WTC11 (cell line): ENCODE measurements at regions not wholly inside any gene's neighbourhood (a gene's known extent, or its start where the extent isn't known, plus 50 kb on each side); places are given as distances from the start of the nearest gene placed in this dataset.

Experiments
- ATAC-seq: fragments of 200-7000 bp; cut with Tn5 transposase; 2 replicates; pipeline ENCODE4 v1.10.0; 2021; ENCODE audit warnings: mild to moderate bottlenecking, moderate library complexity
- CTCF ChIA-PET: fragments of 300-600 bp; sonication (Branson Sonifier 250); formaldehyde crosslinking; loops from one replicate; lab custom pipeline; 2021; ENCODE audit warnings: antibody characterized with exemption; lab: Charles Lee
- POLR2A ChIA-PET: fragments of 350-600 bp; sonication (Branson Sonifier 250); formaldehyde crosslinking; loops from one replicate; lab custom pipeline; 2021; ENCODE audit warnings: antibody characterized with exemption; lab: Charles Lee
- DNase-seq: peaks from one replicate; pipeline ENCODE4 v3.0.0; 2021; ENCODE audit warnings: low spot score
- H3K27ac Mint-ChIP-seq: 2 replicates; pipeline ENCODE4 v1.8.0; 2021; ENCODE audit warnings: mixed read lengths
- H3K27me3 Mint-ChIP-seq: 2 replicates; pipeline ENCODE4 v1.8.0; 2021; ENCODE audit warnings: low read depth, mild to moderate bottlenecking, moderate library complexity, mixed read lengths
- H3K36me3 Mint-ChIP-seq: 2 replicates; pipeline ENCODE4 v1.8.0; 2021; ENCODE audit warnings: mixed read lengths
- H3K4me1 Mint-ChIP-seq: 2 replicates; pipeline ENCODE4 v1.8.0; 2022; ENCODE audit warnings: mixed read lengths
- H3K4me3 Mint-ChIP-seq: 2 replicates; pipeline ENCODE4 v1.8.0; 2021; ENCODE audit warnings: mild to moderate bottlenecking, moderate library complexity, mixed read lengths
- H3K9me3 Mint-ChIP-seq: 2 replicates; pipeline ENCODE4 v1.8.0; 2021; ENCODE audit warnings: mixed read lengths
- CBFB ChIP-seq: sonication (generic); formaldehyde crosslinking; IDR thresholded peaks from 2 replicates; pipeline ENCODE4 v1.8.1; 2022; ENCODE audit warnings: mild to moderate bottlenecking, low read depth, missing genetic modification reagents
- CREB1 ChIP-seq: sonication (generic); formaldehyde crosslinking; IDR thresholded peaks from 2 replicates; pipeline ENCODE4 v1.8.0; 2023; ENCODE audit warnings: mild to moderate bottlenecking, missing genetic modification reagents
- FOXJ3 ChIP-seq: sonication (generic); formaldehyde crosslinking; IDR thresholded peaks from 2 replicates; pipeline ENCODE4 v1.9.0; 2021; ENCODE audit warnings: missing genetic modification reagents, mild to moderate bottlenecking, borderline replicate concordance
- FOXP1 ChIP-seq: sonication (generic); formaldehyde crosslinking; IDR thresholded peaks from 2 replicates; pipeline ENCODE4 v1.8.0; 2022; ENCODE audit warnings: missing genetic modification reagents, mild to moderate bottlenecking, moderate library complexity, borderline replicate concordance
- GTF2I ChIP-seq: fragments of 250-450 bp; sonication (Bioruptor Pico); conservative IDR thresholded peaks from 2 replicates; pipeline ENCODE4 v1.4.0; 2021; ENCODE audit warnings: mild to moderate bottlenecking
- MXD4 ChIP-seq: fragments of 250-450 bp; sonication (Bioruptor Pico); IDR thresholded peaks from 2 replicates; pipeline ENCODE4 v1.8.0; 2021; ENCODE audit warnings: mild to moderate bottlenecking, moderate library complexity, borderline replicate concordance
- MYBL2 ChIP-seq: sonication (generic); formaldehyde crosslinking; IDR thresholded peaks from 2 replicates; pipeline ENCODE4 v1.8.1; 2023; ENCODE audit warnings: mild to moderate bottlenecking, moderate library complexity, missing genetic modification reagents
- NR2C2 ChIP-seq: sonication (generic); formaldehyde crosslinking; IDR thresholded peaks from 2 replicates; pipeline ENCODE4 v1.8.0; 2022; ENCODE audit warnings: mild to moderate bottlenecking, missing genetic modification reagents
- RORB ChIP-seq: fragments of 250-450 bp; sonication (Bioruptor Pico); IDR thresholded peaks from 2 replicates; pipeline ENCODE4 v1.9.0; 2021; ENCODE audit warnings: mild to moderate bottlenecking
- SMAD3 ChIP-seq: sonication (generic); formaldehyde crosslinking; IDR thresholded peaks from 2 replicates; pipeline ENCODE4 v1.8.0; 2022; ENCODE audit warnings: missing genetic modification reagents, mild to moderate bottlenecking, borderline replicate concordance
- SMAD4 ChIP-seq: sonication (generic); formaldehyde crosslinking; IDR thresholded peaks from 2 replicates; pipeline ENCODE4 v1.8.0; 2022; ENCODE audit warnings: mild to moderate bottlenecking, missing genetic modification reagents
- ZNF263 ChIP-seq: sonication (generic); formaldehyde crosslinking; IDR thresholded peaks from 2 replicates; pipeline ENCODE4 v1.8.1; 2022; ENCODE audit warnings: low read depth, mild to moderate bottlenecking, moderate library complexity, missing genetic modification reagents
- ZNF396 ChIP-seq: fragments of 250-450 bp; sonication (Bioruptor Pico); IDR thresholded peaks from 2 replicates; pipeline ENCODE4 v1.8.0; 2021; ENCODE audit warnings: mild to moderate bottlenecking, moderate library complexity, borderline replicate concordance
- ZNF671 ChIP-seq: fragments of 250-450 bp; sonication (Bioruptor Pico); IDR thresholded peaks from 2 replicates; pipeline ENCODE4 v1.8.0; 2021; ENCODE audit warnings: mild to moderate bottlenecking
- TF ChIP-seq, protein P1 (sequence below): sonication (generic); formaldehyde crosslinking; IDR thresholded peaks from 2 replicates; pipeline ENCODE4 v1.8.1; 2023; ENCODE audit warnings: mild to moderate bottlenecking, missing genetic modification reagents
- TF ChIP-seq, protein P2 (sequence below): fragments of 250-450 bp; sonication (Bioruptor Pico); IDR thresholded peaks from 2 replicates; pipeline ENCODE4 v2.1.2; 2022; ENCODE audit warnings: mild to moderate bottlenecking, moderate library complexity
- TF ChIP-seq, protein P3 (sequence below): sonication (generic); formaldehyde crosslinking; IDR thresholded peaks from 2 replicates; pipeline ENCODE4 v1.8.0; 2022; ENCODE audit warnings: mild to moderate bottlenecking, missing genetic modification reagents
- TF ChIP-seq, protein P4 (sequence below): sonication (generic); formaldehyde crosslinking; IDR thresholded peaks from 2 replicates; pipeline ENCODE4 v1.8.0; 2023; ENCODE audit warnings: missing genetic modification reagents
- TF ChIP-seq, protein P5 (sequence below): sonication (generic); formaldehyde crosslinking; IDR thresholded peaks from 2 replicates; pipeline ENCODE4 v1.8.0; 2022; ENCODE audit warnings: mild to moderate bottlenecking, missing genetic modification reagents
- TF ChIP-seq, protein P6 (sequence below): sonication (generic); formaldehyde crosslinking; conservative IDR thresholded peaks from 2 replicates; pipeline ENCODE4 v1.8.1; 2022; ENCODE audit warnings: mild to moderate bottlenecking, missing genetic modification reagents
- TF ChIP-seq, protein P7 (sequence below): fragments of 200-600 bp; IDR thresholded peaks from 2 replicates; pipeline ENCODE4 v1.8.0; 2022; ENCODE audit warnings: antibody characterized with exemption

DNA sequence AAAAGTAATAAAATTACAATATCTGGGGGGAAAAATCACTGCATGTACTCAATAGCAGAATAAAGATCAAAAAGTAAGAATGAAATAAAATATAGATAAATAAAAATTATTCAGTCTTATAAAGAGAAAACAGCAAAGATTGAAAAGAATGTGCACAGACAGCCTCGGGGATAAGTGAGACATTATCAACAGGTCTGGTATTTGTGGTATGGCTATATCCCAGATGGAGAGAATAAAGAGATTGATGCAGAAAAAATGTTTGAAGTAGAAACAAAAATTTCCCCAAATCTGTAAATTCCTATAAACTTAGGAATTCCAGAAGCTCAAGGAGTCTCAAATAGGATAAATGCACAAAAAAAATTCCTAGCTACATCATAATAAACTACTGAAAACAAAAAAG is 74.5 kb upstream of the LUZP2 start (continued):
- TF ChIP-seq, protein P1, sequence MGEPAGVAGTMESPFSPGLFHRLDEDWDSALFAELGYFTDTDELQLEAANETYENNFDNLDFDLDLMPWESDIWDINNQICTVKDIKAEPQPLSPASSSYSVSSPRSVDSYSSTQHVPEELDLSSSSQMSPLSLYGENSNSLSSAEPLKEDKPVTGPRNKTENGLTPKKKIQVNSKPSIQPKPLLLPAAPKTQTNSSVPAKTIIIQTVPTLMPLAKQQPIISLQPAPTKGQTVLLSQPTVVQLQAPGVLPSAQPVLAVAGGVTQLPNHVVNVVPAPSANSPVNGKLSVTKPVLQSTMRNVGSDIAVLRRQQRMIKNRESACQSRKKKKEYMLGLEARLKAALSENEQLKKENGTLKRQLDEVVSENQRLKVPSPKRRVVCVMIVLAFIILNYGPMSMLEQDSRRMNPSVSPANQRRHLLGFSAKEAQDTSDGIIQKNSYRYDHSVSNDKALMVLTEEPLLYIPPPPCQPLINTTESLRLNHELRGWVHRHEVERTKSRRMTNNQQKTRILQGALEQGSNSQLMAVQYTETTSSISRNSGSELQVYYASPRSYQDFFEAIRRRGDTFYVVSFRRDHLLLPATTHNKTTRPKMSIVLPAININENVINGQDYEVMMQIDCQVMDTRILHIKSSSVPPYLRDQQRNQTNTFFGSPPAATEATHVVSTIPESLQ (CRISPR knock-in tag): no peak
- TF ChIP-seq GTF2I (no peak), SMAD4 (CRISPR knock-in tag) (no peak), CBFB (CRISPR knock-in tag) (no peak), SMAD3 (CRISPR knock-in tag) (no peak), RORB (CRISPR knock-in tag) (no peak), NR2C2 (CRISPR knock-in tag) (no peak)
- TF ChIP-seq, protein P2, sequence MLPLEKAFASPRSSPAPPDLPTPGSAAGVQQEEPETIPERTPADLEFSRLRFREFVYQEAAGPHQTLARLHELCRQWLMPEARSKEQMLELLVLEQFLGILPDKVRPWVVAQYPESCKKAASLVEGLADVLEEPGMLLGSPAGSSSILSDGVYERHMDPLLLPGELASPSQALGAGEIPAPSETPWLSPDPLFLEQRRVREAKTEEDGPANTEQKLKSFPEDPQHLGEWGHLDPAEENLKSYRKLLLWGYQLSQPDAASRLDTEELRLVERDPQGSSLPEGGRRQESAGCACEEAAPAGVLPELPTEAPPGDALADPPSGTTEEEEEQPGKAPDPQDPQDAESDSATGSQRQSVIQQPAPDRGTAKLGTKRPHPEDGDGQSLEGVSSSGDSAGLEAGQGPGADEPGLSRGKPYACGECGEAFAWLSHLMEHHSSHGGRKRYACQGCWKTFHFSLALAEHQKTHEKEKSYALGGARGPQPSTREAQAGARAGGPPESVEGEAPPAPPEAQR (CRISPR knock-in tag): no peak

DNA sequence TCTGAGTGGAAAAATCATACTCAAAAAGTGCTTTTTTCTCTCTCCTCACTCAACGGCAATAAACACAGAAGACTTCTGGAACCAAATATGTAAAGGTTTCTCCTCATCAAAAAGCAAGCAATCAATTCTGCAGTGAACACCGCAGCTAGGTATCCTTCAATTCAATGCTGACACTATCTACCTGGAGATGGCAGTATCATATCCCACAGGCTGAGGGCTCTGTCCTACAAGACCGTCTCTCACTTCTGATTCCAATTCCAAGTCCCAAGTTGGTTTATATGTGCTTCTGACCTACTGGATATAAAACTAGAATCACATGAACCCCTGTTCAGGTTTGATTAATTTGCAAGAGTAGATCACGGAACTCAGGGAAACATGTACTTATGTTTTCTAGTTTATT is 59.7 kb upstream of the LUZP2 start:
- peak; percentile 72 for ATAC-seq
- no peak overlapping the region for H3K27ac Mint-ChIP-seq
- CTCF ChIA-PET: interaction anchor here (0.6 kb wide), 1 partner anchor 10 kb away, joined by 3 read pairs; no protein-coding TSS in a partner anchor

More for the DNA sequence above, 59.7 kb upstream of the LUZP2 start:
- H3K9me3 Mint-ChIP-seq: peaks cover 11% of the 10 kb centered on the region
- TF ChIP-seq CREB1 (CRISPR knock-in tag) (no peak), NR2C2 (CRISPR knock-in tag) (no peak), ZNF263 (CRISPR knock-in tag) (no peak), ZNF671 (CRISPR knock-in tag) (no peak), FOXJ3 (CRISPR knock-in tag) (no peak), MYBL2 (no peak), FOXP1 (CRISPR knock-in tag) (no peak), MXD4 (CRISPR knock-in tag) (no peak), ZNF396 (CRISPR knock-in tag) (no peak)
- TF ChIP-seq, protein P3, sequence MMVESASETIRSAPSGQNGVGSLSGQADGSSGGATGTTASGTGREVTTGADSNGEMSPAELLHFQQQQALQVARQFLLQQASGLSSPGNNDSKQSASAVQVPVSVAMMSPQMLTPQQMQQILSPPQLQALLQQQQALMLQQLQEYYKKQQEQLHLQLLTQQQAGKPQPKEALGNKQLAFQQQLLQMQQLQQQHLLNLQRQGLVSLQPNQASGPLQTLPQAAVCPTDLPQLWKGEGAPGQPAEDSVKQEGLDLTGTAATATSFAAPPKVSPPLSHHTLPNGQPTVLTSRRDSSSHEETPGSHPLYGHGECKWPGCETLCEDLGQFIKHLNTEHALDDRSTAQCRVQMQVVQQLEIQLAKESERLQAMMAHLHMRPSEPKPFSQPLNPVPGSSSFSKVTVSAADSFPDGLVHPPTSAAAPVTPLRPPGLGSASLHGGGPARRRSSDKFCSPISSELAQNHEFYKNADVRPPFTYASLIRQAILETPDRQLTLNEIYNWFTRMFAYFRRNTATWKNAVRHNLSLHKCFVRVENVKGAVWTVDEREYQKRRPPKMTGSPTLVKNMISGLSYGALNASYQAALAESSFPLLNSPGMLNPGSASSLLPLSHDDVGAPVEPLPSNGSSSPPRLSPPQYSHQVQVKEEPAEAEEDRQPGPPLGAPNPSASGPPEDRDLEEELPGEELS (CRISPR knock-in tag): no peak
- TF ChIP-seq, protein P4, sequence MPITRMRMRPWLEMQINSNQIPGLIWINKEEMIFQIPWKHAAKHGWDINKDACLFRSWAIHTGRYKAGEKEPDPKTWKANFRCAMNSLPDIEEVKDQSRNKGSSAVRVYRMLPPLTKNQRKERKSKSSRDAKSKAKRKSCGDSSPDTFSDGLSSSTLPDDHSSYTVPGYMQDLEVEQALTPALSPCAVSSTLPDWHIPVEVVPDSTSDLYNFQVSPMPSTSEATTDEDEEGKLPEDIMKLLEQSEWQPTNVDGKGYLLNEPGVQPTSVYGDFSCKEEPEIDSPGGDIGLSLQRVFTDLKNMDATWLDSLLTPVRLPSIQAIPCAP (CRISPR knock-in tag): no peak
- TF ChIP-seq, protein P1 (CRISPR knock-in tag): no peak
- TF ChIP-seq, protein P5, sequence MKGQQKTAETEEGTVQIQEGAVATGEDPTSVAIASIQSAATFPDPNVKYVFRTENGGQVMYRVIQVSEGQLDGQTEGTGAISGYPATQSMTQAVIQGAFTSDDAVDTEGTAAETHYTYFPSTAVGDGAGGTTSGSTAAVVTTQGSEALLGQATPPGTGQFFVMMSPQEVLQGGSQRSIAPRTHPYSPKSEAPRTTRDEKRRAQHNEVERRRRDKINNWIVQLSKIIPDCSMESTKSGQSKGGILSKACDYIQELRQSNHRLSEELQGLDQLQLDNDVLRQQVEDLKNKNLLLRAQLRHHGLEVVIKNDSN (CRISPR knock-in tag): no peak
- TF ChIP-seq, protein P6, sequence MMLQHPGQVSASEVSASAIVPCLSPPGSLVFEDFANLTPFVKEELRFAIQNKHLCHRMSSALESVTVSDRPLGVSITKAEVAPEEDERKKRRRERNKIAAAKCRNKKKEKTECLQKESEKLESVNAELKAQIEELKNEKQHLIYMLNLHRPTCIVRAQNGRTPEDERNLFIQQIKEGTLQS: no peak
- TF ChIP-seq, protein P7, sequence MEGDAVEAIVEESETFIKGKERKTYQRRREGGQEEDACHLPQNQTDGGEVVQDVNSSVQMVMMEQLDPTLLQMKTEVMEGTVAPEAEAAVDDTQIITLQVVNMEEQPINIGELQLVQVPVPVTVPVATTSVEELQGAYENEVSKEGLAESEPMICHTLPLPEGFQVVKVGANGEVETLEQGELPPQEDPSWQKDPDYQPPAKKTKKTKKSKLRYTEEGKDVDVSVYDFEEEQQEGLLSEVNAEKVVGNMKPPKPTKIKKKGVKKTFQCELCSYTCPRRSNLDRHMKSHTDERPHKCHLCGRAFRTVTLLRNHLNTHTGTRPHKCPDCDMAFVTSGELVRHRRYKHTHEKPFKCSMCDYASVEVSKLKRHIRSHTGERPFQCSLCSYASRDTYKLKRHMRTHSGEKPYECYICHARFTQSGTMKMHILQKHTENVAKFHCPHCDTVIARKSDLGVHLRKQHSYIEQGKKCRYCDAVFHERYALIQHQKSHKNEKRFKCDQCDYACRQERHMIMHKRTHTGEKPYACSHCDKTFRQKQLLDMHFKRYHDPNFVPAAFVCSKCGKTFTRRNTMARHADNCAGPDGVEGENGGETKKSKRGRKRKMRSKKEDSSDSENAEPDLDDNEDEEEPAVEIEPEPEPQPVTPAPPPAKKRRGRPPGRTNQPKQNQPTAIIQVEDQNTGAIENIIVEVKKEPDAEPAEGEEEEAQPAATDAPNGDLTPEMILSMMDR: no peak
- POLR2A ChIA-PET: no interaction called here
- no peak for DNase-seq
- no peaks in the 10 kb centered on the region for H3K36me3 Mint-ChIP-seq
- H3K4me3 Mint-ChIP-seq: no peak overlapping the region
- no peaks in the 10 kb centered on the region for H3K27me3 Mint-ChIP-seq
- no peaks in the 10 kb centered on the region for H3K4me1 Mint-ChIP-seq
